A673 (cell line): ENCODE measurements at regions not wholly inside any gene's neighbourhood (a gene's known extent, or its start where the extent isn't known, plus 50 kb on each side); places are given as distances from the start of the nearest gene placed in this dataset.

Experiments used
- EZH2 ChIP-seq: fragments of 200-600 bp; sonication (generic); IDR thresholded peaks from 2 replicates; pipeline ENCODE4 v1.6.1; 2017; ENCODE audit warnings: borderline replicate concordance, low read depth, mild to moderate bottlenecking, mixed read lengths, antibody characterized with exemption, low read length; ENCODE audit not compliant: poor library complexity, severe bottlenecking
- TF ChIP-seq, protein P1 (sequence below): fragments of 300-800, 200-600 bp; sonication (generic); conservative IDR thresholded peaks from 2 replicates; pipeline ENCODE4 v1.5.1; 2017; ENCODE audit warnings: low read depth, mild to moderate bottlenecking, antibody characterized with exemption, low read length, moderate library complexity, mixed read lengths

DNA sequence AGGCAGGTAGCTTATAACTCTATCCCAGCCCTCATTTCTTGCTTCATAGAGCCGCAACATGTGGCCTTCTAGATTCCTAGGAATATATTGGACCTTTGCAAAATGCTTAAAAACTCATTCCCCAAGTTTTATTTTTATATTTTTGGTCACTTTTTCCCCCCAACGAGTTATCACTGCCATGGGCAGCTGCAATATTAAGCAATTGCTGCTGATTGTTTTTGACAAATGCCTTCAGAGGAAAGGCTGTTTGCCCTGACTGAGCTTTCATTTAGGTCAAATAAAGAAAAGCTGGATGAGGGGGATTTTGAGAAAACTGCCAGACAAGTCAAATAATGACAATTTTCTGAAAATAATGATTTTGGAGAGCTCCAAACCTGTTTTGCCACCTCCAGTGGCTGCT lies 976.9 kb upstream of the MBL2 start:
- TF ChIP-seq, protein P1, sequence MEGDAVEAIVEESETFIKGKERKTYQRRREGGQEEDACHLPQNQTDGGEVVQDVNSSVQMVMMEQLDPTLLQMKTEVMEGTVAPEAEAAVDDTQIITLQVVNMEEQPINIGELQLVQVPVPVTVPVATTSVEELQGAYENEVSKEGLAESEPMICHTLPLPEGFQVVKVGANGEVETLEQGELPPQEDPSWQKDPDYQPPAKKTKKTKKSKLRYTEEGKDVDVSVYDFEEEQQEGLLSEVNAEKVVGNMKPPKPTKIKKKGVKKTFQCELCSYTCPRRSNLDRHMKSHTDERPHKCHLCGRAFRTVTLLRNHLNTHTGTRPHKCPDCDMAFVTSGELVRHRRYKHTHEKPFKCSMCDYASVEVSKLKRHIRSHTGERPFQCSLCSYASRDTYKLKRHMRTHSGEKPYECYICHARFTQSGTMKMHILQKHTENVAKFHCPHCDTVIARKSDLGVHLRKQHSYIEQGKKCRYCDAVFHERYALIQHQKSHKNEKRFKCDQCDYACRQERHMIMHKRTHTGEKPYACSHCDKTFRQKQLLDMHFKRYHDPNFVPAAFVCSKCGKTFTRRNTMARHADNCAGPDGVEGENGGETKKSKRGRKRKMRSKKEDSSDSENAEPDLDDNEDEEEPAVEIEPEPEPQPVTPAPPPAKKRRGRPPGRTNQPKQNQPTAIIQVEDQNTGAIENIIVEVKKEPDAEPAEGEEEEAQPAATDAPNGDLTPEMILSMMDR, result no peak
- no peak for TF ChIP-seq EZH2
